Adrenal gland (tissue), 5 donors: ENCODE measurements at regions not wholly inside any gene's neighbourhood (a gene's known extent, or its start where the extent isn't known, plus 50 kb on each side); places are given as distances from the start of the nearest gene placed in this dataset.

Experiments
- POLR2A ChIP-seq, 2 donors: fragments of 450-650 bp; IDR thresholded peaks; one replicate each; pipeline ENCODE4 v1.6.1; 2017; ENCODE audit warnings: antibody characterized with exemption in 2 of 2, mild to moderate bottlenecking in 2 of 2, moderate library complexity in 1 of 2
- TF ChIP-seq, protein P1 (sequence below), 6 experiments: fragments of 450-650 bp in 4 of 6; fragments of 200-600 bp in 2 of 6; sonication (generic) in 1 of 6; IDR thresholded peaks; 1 replicate in 5 of 6; 2 replicates in 1 of 6; pipeline versions ENCODE4 v1.5.1 to v1.8.0; 2016 to 2021; ENCODE audit warnings: antibody characterized with exemption in 6 of 6, mild to moderate bottlenecking in 2 of 6, moderate library complexity in 1 of 6
- donor health status: DM: no; HTN: no; CAD: no.

- TF ChIP-seq, protein P1, sequence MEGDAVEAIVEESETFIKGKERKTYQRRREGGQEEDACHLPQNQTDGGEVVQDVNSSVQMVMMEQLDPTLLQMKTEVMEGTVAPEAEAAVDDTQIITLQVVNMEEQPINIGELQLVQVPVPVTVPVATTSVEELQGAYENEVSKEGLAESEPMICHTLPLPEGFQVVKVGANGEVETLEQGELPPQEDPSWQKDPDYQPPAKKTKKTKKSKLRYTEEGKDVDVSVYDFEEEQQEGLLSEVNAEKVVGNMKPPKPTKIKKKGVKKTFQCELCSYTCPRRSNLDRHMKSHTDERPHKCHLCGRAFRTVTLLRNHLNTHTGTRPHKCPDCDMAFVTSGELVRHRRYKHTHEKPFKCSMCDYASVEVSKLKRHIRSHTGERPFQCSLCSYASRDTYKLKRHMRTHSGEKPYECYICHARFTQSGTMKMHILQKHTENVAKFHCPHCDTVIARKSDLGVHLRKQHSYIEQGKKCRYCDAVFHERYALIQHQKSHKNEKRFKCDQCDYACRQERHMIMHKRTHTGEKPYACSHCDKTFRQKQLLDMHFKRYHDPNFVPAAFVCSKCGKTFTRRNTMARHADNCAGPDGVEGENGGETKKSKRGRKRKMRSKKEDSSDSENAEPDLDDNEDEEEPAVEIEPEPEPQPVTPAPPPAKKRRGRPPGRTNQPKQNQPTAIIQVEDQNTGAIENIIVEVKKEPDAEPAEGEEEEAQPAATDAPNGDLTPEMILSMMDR (IDR thresholded peaks at IDR 0.05), result no peak
- TF ChIP-seq POLR2A (IDR thresholded peaks at IDR 0.05), result no peak
Measured at GRCh38 chr2:40510304-40510703, 58.4 kb upstream of the SLC8A1 start.
